OCI-LY1 (cell line): ENCODE measurements at regions not wholly inside any gene's neighbourhood (a gene's known extent, or its start where the extent isn't known, plus 50 kb on each side); places are given as distances from the start of the nearest gene placed in this dataset.

Experiments used
- CTCF ChIP-seq: fragments of 200-600 bp; sonication (generic), shearing (Covaris generic); IDR thresholded peaks from 2 replicates; pipeline ENCODE4 v1.5.1; 2017; ENCODE audit warnings: mild to moderate bottlenecking, antibody characterized with exemption, low read length, moderate library complexity, mixed read lengths
- EZH2 ChIP-seq: fragments of 200-600 bp; sonication (generic), shearing (Covaris generic); IDR thresholded peaks from 2 replicates; pipeline ENCODE4 v1.8.0; 2017; ENCODE audit warnings: borderline replicate concordance, mixed run types, mild to moderate bottlenecking, antibody characterized with exemption, low read length, moderate library complexity, mixed read lengths

- TF ChIP-seq CTCF = no peak
- no peak for TF ChIP-seq EZH2
Observed at GRCh38 chr4:174084981-174085380, 198.5 kb downstream of the FBXO8 start.
